Activated CD8-positive, alpha-beta T cell treated with anti-CD3 and anti-CD28 coated beads for 36 hours (primary cell): ENCODE measurements at regions not wholly inside any gene's neighbourhood (a gene's known extent, or its start where the extent isn't known, plus 50 kb on each side); places are given as distances from the start of the nearest gene placed in this dataset.

Experiments
- ATAC-seq: fragments of 200-7000 bp; cut with Tn5 transposase; one replicate; pipeline ENCODE4 v1.10.0; 2021; ENCODE audit warnings: mild to moderate bottlenecking, moderate library complexity
- CTCF ChIA-PET: fragments of 350-600 bp; sonication (Branson Sonifier 250); formaldehyde crosslinking; loops from one replicate; lab custom pipeline; 2021; ENCODE audit warnings: antibody characterized with exemption; lab: Charles Lee
- POLR2A ChIA-PET: fragments of 350-600 bp; sonication (Branson Sonifier 250); formaldehyde crosslinking; loops from one replicate; lab custom pipeline; 2021; ENCODE audit warnings: antibody characterized with exemption; lab: Charles Lee
- DNase-seq: peaks from one replicate; pipeline ENCODE4 v3.0.0-alpha.2; 2020
- H3K27ac Mint-ChIP-seq: one replicate; pipeline ENCODE4 v1.8.0; 2021; ENCODE audit warnings: mild to moderate bottlenecking, mixed read lengths
- H3K27me3 Mint-ChIP-seq: one replicate; pipeline ENCODE4 v1.8.0; 2021; ENCODE audit warnings: mixed read lengths
- H3K36me3 Mint-ChIP-seq: one replicate; pipeline ENCODE4 v1.8.0; 2021; ENCODE audit warnings: low read depth, mixed read lengths
- H3K4me1 Mint-ChIP-seq: one replicate; pipeline ENCODE4 v1.8.0; 2021; ENCODE audit warnings: low read depth, mixed read lengths
- H3K4me3 Mint-ChIP-seq: one replicate; pipeline ENCODE4 v1.8.0; 2021; ENCODE audit warnings: mild to moderate bottlenecking, moderate library complexity, mixed read lengths
- H3K9me3 Mint-ChIP-seq: one replicate; pipeline ENCODE4 v1.8.0; 2021; ENCODE audit warnings: mixed read lengths
- CTCF ChIP-seq: fragments of 200-600 bp; IDR thresholded peaks from one replicate; pipeline ENCODE4 v1.8.0; 2022; ENCODE audit warnings: antibody characterized with exemption, mild to moderate bottlenecking
- intact Hi-C: fragments of 100-400 bp; cut with micrococcal nuclease; formaldehyde crosslinking; loops from one replicate; pipeline ENCODE4 v1.10.0; 2022

GRCh38 chr6:132213191-132213590 lies 188.1 kb downstream of the MOXD1 start:
- Mint-ChIP-seq H3K9me3 (no peaks in the 10 kb centered on the region), H3K27ac (no peak overlapping the region), H3K4me1 (no peaks in the 10 kb centered on the region), H3K27me3 (peaks cover 6% of the 10 kb centered on the region), H3K36me3 (no peaks in the 10 kb centered on the region), H3K4me3 (no peak overlapping the region)
- intact Hi-C loops = no loop called here
- TF ChIP-seq CTCF = no peak
- ATAC-seq = no peak
- ChIA-PET POLR2A (no interaction called here), CTCF (no interaction called here)
- no peak for DNase-seq

GRCh38 chr6:132210886-132211563 lies 190.2 kb downstream of the MOXD1 start:
- Mint-ChIP-seq H3K9me3 (no peaks in the 10 kb centered on the region), H3K27me3 (peaks cover 6% of the 10 kb centered on the region), H3K36me3 (no peaks in the 10 kb centered on the region), H3K4me1 (no peaks in the 10 kb centered on the region), H3K27ac (no peak overlapping the region), H3K4me3 (no peak overlapping the region)
- no peak for DNase-seq
- TF ChIP-seq CTCF = no peak
- intact Hi-C loops = no loop called here
- ChIA-PET POLR2A (no interaction called here), CTCF (no interaction called here)
- ATAC-seq = no peak

GRCh38 chr6:132209351-132209750 lies 191.9 kb downstream of the MOXD1 start:
- Mint-ChIP-seq H3K27me3 (peaks cover 4% of the 10 kb centered on the region), H3K9me3 (no peaks in the 10 kb centered on the region), H3K4me3 (no peak overlapping the region), H3K27ac (no peak overlapping the region), H3K36me3 (no peaks in the 10 kb centered on the region), H3K4me1 (no peaks in the 10 kb centered on the region)
- ChIA-PET POLR2A (no interaction called here), CTCF (interaction anchor here (1.5 kb wide), 2 partner anchors 9 to 286 kb away, joined by 3 to 5 read pairs; no protein-coding TSS in a partner anchor)
- intact Hi-C loops = no loop called here
- ATAC-seq (no peak), DNase-seq (no peak)
- TF ChIP-seq CTCF = no peak

- H3K36me3 Mint-ChIP-seq = no peaks in the 10 kb centered on the region
- DNase-seq (no peak), ATAC-seq (no peak)
- no peak overlapping the region for H3K27ac Mint-ChIP-seq
- no peak overlapping the region for H3K4me3 Mint-ChIP-seq
- H3K4me1 Mint-ChIP-seq = no peaks in the 10 kb centered on the region
- H3K9me3 Mint-ChIP-seq = no peaks in the 10 kb centered on the region
- POLR2A ChIA-PET = no interaction called here
- intact Hi-C loops = no loop called here
- peaks cover 4% of the 10 kb centered on the region for H3K27me3 Mint-ChIP-seq
- TF ChIP-seq CTCF = no peak
- CTCF ChIA-PET = interaction anchor here (1.3 to 1.5 kb wide), 2 partner anchors 283 to 285 kb away, joined by 3 to 5 read pairs; no protein-coding TSS in a partner anchor
Observed at GRCh38 chr6:132207991-132208390, 193.3 kb downstream of the MOXD1 start.

GRCh38 chr6:132205946-132206345 lies 195.3 kb downstream of the MOXD1 start:
- TF ChIP-seq CTCF = no peak
- Mint-ChIP-seq H3K9me3 (no peaks in the 10 kb centered on the region), H3K36me3 (no peaks in the 10 kb centered on the region), H3K4me1 (no peaks in the 10 kb centered on the region), H3K27me3 (peaks cover 3% of the 10 kb centered on the region), H3K4me3 (no peak overlapping the region), H3K27ac (no peak overlapping the region)
- DNase-seq (no peak), ATAC-seq (no peak)
- ChIA-PET POLR2A (no interaction called here), CTCF (no interaction called here)
- intact Hi-C loops = no loop called here
